ENCODE measurements at regions not wholly inside any gene's neighbourhood (a gene's known extent, or its start where the extent isn't known, plus 50 kb on each side); places are given as distances from the start of the nearest gene placed in this dataset.

DNA sequence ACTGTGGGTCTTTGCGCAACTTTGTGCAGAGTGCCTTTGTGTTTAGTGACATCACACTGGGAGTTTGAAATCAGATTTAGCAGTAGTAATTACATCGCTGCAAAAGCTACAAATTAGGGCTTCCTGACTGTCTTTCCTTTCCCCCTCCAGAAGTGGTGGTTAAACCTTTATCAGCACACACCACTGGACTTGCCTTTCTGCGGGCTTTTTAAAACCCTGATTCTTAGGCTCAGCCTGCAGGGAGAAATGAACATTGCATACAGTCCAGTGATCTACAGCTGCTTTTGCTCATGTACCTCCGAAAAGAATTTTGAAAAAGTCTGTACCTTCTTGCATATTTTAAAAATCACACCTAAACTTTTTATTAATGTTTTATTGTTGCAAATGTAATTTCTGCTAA, 219.7 kb upstream of the NAALADL2 start:
- TF ChIP-seq, protein P1, sequence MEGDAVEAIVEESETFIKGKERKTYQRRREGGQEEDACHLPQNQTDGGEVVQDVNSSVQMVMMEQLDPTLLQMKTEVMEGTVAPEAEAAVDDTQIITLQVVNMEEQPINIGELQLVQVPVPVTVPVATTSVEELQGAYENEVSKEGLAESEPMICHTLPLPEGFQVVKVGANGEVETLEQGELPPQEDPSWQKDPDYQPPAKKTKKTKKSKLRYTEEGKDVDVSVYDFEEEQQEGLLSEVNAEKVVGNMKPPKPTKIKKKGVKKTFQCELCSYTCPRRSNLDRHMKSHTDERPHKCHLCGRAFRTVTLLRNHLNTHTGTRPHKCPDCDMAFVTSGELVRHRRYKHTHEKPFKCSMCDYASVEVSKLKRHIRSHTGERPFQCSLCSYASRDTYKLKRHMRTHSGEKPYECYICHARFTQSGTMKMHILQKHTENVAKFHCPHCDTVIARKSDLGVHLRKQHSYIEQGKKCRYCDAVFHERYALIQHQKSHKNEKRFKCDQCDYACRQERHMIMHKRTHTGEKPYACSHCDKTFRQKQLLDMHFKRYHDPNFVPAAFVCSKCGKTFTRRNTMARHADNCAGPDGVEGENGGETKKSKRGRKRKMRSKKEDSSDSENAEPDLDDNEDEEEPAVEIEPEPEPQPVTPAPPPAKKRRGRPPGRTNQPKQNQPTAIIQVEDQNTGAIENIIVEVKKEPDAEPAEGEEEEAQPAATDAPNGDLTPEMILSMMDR (IDR thresholded peaks at IDR 0.05) = no peak
- TF ChIP-seq POLR2A (IDR thresholded peaks at IDR 0.05) = no peak
